ENCODE measurements at regions not wholly inside any gene's neighbourhood (a gene's known extent, or its start where the extent isn't known, plus 50 kb on each side); places are given as distances from the start of the nearest gene placed in this dataset.

DNA sequence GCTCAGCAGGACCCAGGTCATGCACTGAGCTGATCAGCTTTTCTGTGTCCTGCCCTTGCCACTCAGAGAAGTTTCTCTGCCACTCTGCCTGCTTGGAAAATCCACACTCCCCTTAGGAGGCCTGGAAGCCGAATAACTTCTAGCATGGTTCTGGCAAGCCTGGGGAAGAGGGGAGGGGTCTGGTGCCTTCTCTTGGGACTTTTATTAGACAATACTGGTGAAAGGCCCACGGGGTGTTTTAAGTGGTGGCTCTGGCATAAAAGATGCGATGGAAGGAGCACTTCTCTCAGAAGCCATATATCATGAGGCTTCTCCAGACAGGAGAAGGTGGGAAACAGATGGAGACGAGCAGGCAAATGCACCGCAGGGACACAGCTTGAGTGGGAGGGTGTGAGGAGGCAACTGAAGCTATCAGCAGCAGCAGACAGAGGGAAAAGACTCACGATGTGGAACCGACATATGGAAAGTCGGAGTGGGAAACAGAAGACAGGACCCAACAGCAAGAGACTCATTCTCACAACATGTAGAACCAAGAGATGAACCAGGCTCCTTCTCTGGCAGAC lies 141.8 kb upstream of the CTNNA2 start:
- Histone ChIP-seq H3K9me3 (ENCODE audit: insufficient read depth in 2 of 2, low read depth in 1 of 2, low read length in 1 of 2) (no peaks in the 10 kb centered on the region), H3K4me1 (replicated peaks in 1 of 4; ENCODE audit: control insufficient read depth in 3 of 4, insufficient read depth in 4 of 4, low read length in 3 of 4) (peaks cover 0 to 10% (median 6%) of the 10 kb centered on the region in 4 experiments), H3K4me3 (ENCODE audit: extremely low read depth in 1 of 4, insufficient read depth in 2 of 4, low read depth in 3 of 4, low read length in 4 of 4) (no peak overlapping the region), H4K91ac (replicated peaks; ENCODE audit: insufficient read length, low read length) (no peak overlapping the region), H3K79me2 (ENCODE audit: control insufficient read depth in 1 of 2, insufficient read depth in 2 of 2, low read length in 2 of 2) (no peaks in the 10 kb centered on the region), H2BK5ac (ENCODE audit: low read depth, low read length) (no peak overlapping the region), H4K20me1 (replicated peaks in 1 of 2; ENCODE audit: control insufficient read depth in 1 of 2, insufficient read depth in 2 of 2, low read length in 2 of 2) (no peaks in the 10 kb centered on the region), H3K18ac (ENCODE audit: extremely low read depth, low read length) (no peak overlapping the region), H2BK120ac (replicated peaks; ENCODE audit: low read depth, low read length) (no peak overlapping the region), H3K56ac (replicated peaks; ENCODE audit: insufficient read length, low read depth, low read length) (no peak overlapping the region), H2BK15ac (ENCODE audit: low read length) (no peak overlapping the region), H2BK12ac (ENCODE audit: low read depth, low read length) (no peak overlapping the region), H2AK5ac (ENCODE audit: low read depth, low read length) (no peak overlapping the region), H3K4ac (replicated peaks; ENCODE audit: insufficient read length, low read depth, low read length) (no peak overlapping the region), H3K27ac (ENCODE audit: low read depth, low read length) (no peak overlapping the region), H3K36me3 (ENCODE audit: control insufficient read depth in 2 of 4, insufficient read depth in 4 of 4, low read length in 3 of 4) (no peaks in the 10 kb centered on the region), H3K14ac (ENCODE audit: insufficient read length) (no peak overlapping the region), H3K27me3 (replicated peaks in 1 of 4; ENCODE audit: control insufficient read depth in 3 of 4, extremely low read depth in 1 of 4, insufficient read depth in 3 of 4, low read length in 3 of 4) (no peaks in the 10 kb centered on the region), H3K23me2 (ENCODE audit: low read depth, low read length) (no peaks in the 10 kb centered on the region), H2AFZ (ENCODE audit: low read length) (no peak overlapping the region), H2BK20ac (ENCODE audit: low read length) (no peak overlapping the region; the same call in 1 of the 2 replicates), H3K9ac (replicated peaks in 1 of 4; ENCODE audit: extremely low read depth in 1 of 4, low read depth in 3 of 4, low read length in 3 of 4) (no peak overlapping the region), H3K4me2 (ENCODE audit: insufficient read depth in 1 of 2, low read depth in 2 of 2, low read length in 2 of 2) (no peak overlapping the region), H4K8ac (ENCODE audit: extremely low read depth, insufficient read depth, low read length) (no peak overlapping the region), H4K5ac (ENCODE audit: insufficient read length, low read depth, low read length) (no peak overlapping the region), H3K23ac (ENCODE audit: insufficient read length) (no peak overlapping the region), H3K79me1 (ENCODE audit: low read depth, low read length) (no peaks in the 10 kb centered on the region)
- WGBS, 2 experiments (ENCODE audit: extremely low coverage in 1 of 2, insufficient coverage in 1 of 2, insufficient read length in 1 of 2, insufficient replicate concordance in 2 of 2, low coverage in 1 of 2, low lambda C conversion rate in 2 of 2, missing lambda C conversion rate in 1 of 2) = 93% methylated on average over 8 of the region's 8 CpGs; no CpG with 5 or more reads in 1 of the 2 experiments
- CTCF ChIA-PET (ENCODE audit: partially characterized antibody) = interaction anchor here (0.8 kb wide), 1 partner anchor 143 kb away, joined by 3 read pairs; no protein-coding TSS in a partner anchor
- FAIRE-seq = no peak
- POLR2A ChIA-PET (ENCODE audit: partially characterized antibody) = no interaction called here
- DNase-seq (ENCODE audit: low read depth in 1 of 2, low spot score in 2 of 2) = no peak
- TF ChIP-seq SIRT6 (IDR thresholded peaks at IDR 0.05; ENCODE audit: low read length) (no peak), KDM5A (IDR thresholded peaks at IDR 0.05; ENCODE audit: low read length) (no peak), KDM1A (IDR thresholded peaks at IDR 0.05; ENCODE audit: borderline replicate concordance, low read length) (no peak), RXRA (IDR thresholded peaks at IDR 0.05; ENCODE audit: insufficient read depth, low read depth, low read length) (no peak), YY1 (IDR thresholded peaks at IDR 0.05; ENCODE audit: low read depth, low read length) (no peak), ZNF274 (IDR thresholded peaks at IDR 0.05; ENCODE audit: borderline replicate concordance, extremely low read depth, low read length) (no peak), HDAC6 (IDR thresholded peaks at IDR 0.05; ENCODE audit: low read depth, low read length) (no peak), NANOG (IDR thresholded peaks at IDR 0.05; ENCODE audit: insufficient read depth, low read depth, low read length, poor library complexity, severe bottlenecking) (no peak), CHD2 (IDR thresholded peaks at IDR 0.05; ENCODE audit: low read length) (no peak)
- TF ChIP-seq, protein P1, sequence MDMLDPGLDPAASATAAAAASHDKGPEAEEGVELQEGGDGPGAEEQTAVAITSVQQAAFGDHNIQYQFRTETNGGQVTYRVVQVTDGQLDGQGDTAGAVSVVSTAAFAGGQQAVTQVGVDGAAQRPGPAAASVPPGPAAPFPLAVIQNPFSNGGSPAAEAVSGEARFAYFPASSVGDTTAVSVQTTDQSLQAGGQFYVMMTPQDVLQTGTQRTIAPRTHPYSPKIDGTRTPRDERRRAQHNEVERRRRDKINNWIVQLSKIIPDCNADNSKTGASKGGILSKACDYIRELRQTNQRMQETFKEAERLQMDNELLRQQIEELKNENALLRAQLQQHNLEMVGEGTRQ (IDR thresholded peaks at IDR 0.05; ENCODE audit: low read length) = no peak

All from H1 (cell line).